ENCODE measurements at regions not wholly inside any gene's neighbourhood (a gene's known extent, or its start where the extent isn't known, plus 50 kb on each side); places are given as distances from the start of the nearest gene placed in this dataset.

DNA sequence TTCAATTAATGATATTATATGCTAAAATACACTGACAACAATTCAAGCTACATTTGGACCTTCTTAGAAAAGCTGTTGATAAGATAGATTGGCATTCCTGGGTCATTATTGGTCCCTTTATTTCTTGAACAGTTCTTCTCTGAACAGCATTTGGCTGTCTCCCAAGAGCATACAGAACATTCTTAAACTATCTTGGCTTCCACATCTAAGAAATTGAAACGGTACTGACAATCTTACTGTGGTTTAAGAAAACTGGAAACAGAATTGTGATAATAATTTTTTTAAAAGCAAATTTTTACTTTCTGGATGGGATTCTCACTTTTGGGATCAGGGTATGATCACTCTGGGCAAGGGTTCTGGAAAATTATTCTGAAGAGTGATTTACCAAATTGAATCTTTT lies 161.7 kb upstream of the ZNF385D start:
- no peak overlapping the region for H3K9ac ChIP-seq (ENCODE audit: insufficient read depth in 1 of 2, low read depth in 2 of 2, low read length in 2 of 2)
- H3K27me3 ChIP-seq (ENCODE audit: control insufficient read depth in 2 of 2, insufficient read depth in 2 of 2, low read length in 2 of 2) = no peaks in the 10 kb centered on the region
- no peaks in the 10 kb centered on the region for H3K9me1 ChIP-seq (ENCODE audit: control insufficient read depth, insufficient read depth, low read length)
- ATAC-seq (no peak), DNase-seq (ENCODE audit: extremely low read depth in 1 of 4, low spot score in 3 of 4) (no peak), FAIRE-seq (no peak)
- no TSS peak for BruUV-seq (replicated peaks)
- in situ Hi-C loops (cut with MboI) (no loop called here), intact Hi-C loops (cut with micrococcal nuclease) (no loop called here)
- no peaks in the 10 kb centered on the region for H3K9me3 ChIP-seq (replicated peaks; ENCODE audit: control insufficient read depth, insufficient read depth, low read depth, low read length)
- no peak overlapping the region for H3K27ac ChIP-seq (ENCODE audit: extremely low read depth, low read depth, low read length)
- ChIA-PET CTCF (ENCODE audit: low intra/inter-chr PET ratio) (no interaction called here), POLR2A (no interaction called here)
- 0% methylated on average over 1 of the region's 1 CpG for WGBS (ENCODE audit: insufficient coverage, low coverage, missing lambda C conversion rate)
- H3K36me3 ChIP-seq (ENCODE audit: control insufficient read depth, insufficient read depth, low read length) = no peaks in the 10 kb centered on the region
- no peak overlapping the region for H3K4me3 ChIP-seq
- TF ChIP-seq, protein P1, sequence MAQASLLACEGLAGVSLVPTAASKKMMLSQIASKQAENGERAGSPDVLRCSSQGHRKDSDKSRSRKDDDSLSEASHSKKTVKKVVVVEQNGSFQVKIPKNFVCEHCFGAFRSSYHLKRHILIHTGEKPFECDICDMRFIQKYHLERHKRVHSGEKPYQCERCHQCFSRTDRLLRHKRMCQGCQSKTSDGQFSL (CRISPR knock-in tag; IDR thresholded peaks at IDR 0.05) = no peak
- TF ChIP-seq, protein P1 (tag; IDR thresholded peaks at IDR 0.05) = no peak
- no peak for TF ChIP-seq ZKSCAN8 (CRISPR knock-in tag; IDR thresholded peaks at IDR 0.05)
- TF ChIP-seq TCF7 (IDR thresholded peaks at IDR 0.05; ENCODE audit: borderline replicate concordance) = no peak
- TF ChIP-seq, protein P2, sequence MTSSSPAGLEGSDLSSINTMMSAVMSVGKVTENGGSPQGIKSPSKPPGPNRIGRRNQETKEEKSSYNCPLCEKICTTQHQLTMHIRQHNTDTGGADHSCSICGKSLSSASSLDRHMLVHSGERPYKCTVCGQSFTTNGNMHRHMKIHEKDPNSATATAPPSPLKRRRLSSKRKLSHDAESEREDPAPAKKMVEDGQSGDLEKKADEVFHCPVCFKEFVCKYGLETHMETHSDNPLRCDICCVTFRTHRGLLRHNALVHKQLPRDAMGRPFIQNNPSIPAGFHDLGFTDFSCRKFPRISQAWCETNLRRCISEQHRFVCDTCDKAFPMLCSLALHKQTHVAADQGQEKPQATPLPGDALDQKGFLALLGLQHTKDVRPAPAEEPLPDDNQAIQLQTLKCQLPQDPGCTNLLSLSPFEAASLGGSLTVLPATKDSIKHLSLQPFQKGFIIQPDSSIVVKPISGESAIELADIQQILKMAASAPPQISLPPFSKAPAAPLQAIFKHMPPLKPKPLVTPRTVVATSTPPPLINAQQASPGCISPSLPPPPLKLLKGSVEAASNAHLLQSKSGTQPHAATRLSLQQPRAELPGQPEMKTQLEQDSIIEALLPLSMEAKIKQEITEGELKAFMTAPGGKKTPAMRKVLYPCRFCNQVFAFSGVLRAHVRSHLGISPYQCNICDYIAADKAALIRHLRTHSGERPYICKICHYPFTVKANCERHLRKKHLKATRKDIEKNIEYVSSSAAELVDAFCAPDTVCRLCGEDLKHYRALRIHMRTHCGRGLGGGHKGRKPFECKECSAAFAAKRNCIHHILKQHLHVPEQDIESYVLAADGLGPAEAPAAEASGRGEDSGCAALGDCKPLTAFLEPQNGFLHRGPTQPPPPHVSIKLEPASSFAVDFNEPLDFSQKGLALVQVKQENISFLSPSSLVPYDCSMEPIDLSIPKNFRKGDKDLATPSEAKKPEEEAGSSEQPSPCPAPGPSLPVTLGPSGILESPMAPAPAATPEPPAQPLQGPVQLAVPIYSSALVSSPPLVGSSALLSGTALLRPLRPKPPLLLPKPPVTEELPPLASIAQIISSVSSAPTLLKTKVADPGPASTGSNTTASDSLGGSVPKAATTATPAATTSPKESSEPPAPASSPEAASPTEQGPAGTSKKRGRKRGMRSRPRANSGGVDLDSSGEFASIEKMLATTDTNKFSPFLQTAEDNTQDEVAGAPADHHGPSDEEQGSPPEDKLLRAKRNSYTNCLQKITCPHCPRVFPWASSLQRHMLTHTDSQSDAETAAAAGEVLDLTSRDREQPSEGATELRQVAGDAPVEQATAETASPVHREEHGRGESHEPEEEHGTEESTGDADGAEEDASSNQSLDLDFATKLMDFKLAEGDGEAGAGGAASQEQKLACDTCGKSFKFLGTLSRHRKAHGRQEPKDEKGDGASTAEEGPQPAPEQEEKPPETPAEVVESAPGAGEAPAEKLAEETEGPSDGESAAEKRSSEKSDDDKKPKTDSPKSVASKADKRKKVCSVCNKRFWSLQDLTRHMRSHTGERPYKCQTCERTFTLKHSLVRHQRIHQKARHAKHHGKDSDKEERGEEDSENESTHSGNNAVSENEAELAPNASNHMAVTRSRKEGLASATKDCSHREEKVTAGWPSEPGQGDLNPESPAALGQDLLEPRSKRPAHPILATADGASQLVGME (CRISPR knock-in tag; IDR thresholded peaks at IDR 0.05) = no peak
- no peak for TF ChIP-seq ASH1L (IDR thresholded peaks at IDR 0.05; ENCODE audit: borderline replicate concordance, low read depth, partially characterized antibody)
- TF ChIP-seq NCOA6 (IDR thresholded peaks at IDR 0.05) = no peak
- TF ChIP-seq, protein P3, sequence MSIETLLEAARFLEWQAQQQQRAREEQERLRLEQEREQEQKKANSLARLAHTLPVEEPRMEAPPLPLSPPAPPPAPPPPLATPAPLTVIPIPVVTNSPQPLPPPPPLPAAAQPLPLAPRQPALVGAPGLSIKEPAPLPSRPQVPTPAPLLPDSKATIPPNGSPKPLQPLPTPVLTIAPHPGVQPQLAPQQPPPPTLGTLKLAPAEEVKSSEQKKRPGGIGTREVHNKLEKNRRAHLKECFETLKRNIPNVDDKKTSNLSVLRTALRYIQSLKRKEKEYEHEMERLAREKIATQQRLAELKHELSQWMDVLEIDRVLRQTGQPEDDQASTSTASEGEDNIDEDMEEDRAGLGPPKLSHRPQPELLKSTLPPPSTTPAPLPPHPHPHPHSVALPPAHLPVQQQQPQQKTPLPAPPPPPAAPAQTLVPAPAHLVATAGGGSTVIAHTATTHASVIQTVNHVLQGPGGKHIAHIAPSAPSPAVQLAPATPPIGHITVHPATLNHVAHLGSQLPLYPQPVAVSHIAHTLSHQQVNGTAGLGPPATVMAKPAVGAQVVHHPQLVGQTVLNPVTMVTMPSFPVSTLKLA (conservative IDR thresholded peaks at IDR 0.05) = no peak
- TF ChIP-seq ZNF561 (CRISPR knock-in tag; conservative IDR thresholded peaks at IDR 0.05) = no peak
- no peak for TF ChIP-seq POLR2A (conservative IDR thresholded peaks at IDR 0.05)
- TF ChIP-seq SMARCB1 (IDR thresholded peaks at IDR 0.05; ENCODE audit: insufficient read length, low read depth) = no peak
- TF ChIP-seq CHCHD3 (CRISPR knock-in tag; IDR thresholded peaks at IDR 0.05) = no peak
- no peak for TF ChIP-seq HLTF (IDR thresholded peaks at IDR 0.05)
- no peak for TF ChIP-seq SREBF1 (IDR thresholded peaks at IDR 0.05; ENCODE audit: borderline replicate concordance, low read depth, low read length)
- H4K20me1 ChIP-seq (replicated peaks; ENCODE audit: control insufficient read depth, insufficient read depth, low read length) = no peaks in the 10 kb centered on the region
- H3K4me1 ChIP-seq (replicated peaks in 1 of 2; ENCODE audit: control insufficient read depth in 2 of 2, insufficient read depth in 2 of 2, low read length in 2 of 2) = no peaks in the 10 kb centered on the region
- H2AFZ ChIP-seq (ENCODE audit: low read depth, low read length) = no peak overlapping the region
- no peak overlapping the region for H3K4me2 ChIP-seq (ENCODE audit: insufficient read depth, low read length)
- H3K79me2 ChIP-seq (ENCODE audit: control insufficient read depth, insufficient read depth, low read length) = no peaks in the 10 kb centered on the region
